Left ventricle myocardium inferior (tissue), 1 donor: ENCODE measurements at regions not wholly inside any gene's neighbourhood (a gene's known extent, or its start where the extent isn't known, plus 50 kb on each side); places are given as distances from the start of the nearest gene placed in this dataset.
A peak's percentile ranks its signal among the peaks of the same experiment; 100 is the strongest.
"Not testable (repeated sequence)": the region's sequence is repeated elsewhere in the genome, so short reads cannot be mapped to it uniquely, and the experiment has no call there.

Source experiments
- DNase-seq: peaks from one replicate; pipeline ENCODE4 v3.0.0-alpha.2; 2020
- H3K27ac ChIP-seq: fragments of 200-600 bp; replicated peaks from 2 replicates; pipeline ENCODE4 v1.8.0; 2021
- H3K27me3 ChIP-seq: fragments of 200-600 bp; 2 replicates; pipeline ENCODE4 v1.8.0; 2021; ENCODE audit warnings: low read depth
- H3K36me3 ChIP-seq: fragments of 200-600 bp; 2 replicates; pipeline ENCODE4 v1.8.0; 2021
- H3K4me1 ChIP-seq: fragments of 200-600 bp; 2 replicates; pipeline ENCODE4 v1.8.0; 2021
- H3K4me3 ChIP-seq: fragments of 200-600 bp; 2 replicates; pipeline ENCODE4 v1.8.0; 2021; ENCODE audit warnings: mild to moderate bottlenecking, moderate library complexity
- H3K9me3 ChIP-seq: fragments of 200-600 bp; replicated peaks from 2 replicates; pipeline ENCODE4 v1.8.0; 2021
- intact Hi-C: fragments of 100-400 bp; cut with micrococcal nuclease; formaldehyde crosslinking; loops from one replicate; pipeline ENCODE4 v1.11.0; 2022
- TF ChIP-seq, protein P1 (sequence below): fragments of 200-600 bp; IDR thresholded peaks from 2 replicates; pipeline ENCODE4 v1.8.0; 2021; ENCODE audit warnings: antibody characterized with exemption, mild to moderate bottlenecking, borderline replicate concordance
- donor health status: DM: no; HTN: yes; CAD: no; lungs with severe emphysema.

DNA sequence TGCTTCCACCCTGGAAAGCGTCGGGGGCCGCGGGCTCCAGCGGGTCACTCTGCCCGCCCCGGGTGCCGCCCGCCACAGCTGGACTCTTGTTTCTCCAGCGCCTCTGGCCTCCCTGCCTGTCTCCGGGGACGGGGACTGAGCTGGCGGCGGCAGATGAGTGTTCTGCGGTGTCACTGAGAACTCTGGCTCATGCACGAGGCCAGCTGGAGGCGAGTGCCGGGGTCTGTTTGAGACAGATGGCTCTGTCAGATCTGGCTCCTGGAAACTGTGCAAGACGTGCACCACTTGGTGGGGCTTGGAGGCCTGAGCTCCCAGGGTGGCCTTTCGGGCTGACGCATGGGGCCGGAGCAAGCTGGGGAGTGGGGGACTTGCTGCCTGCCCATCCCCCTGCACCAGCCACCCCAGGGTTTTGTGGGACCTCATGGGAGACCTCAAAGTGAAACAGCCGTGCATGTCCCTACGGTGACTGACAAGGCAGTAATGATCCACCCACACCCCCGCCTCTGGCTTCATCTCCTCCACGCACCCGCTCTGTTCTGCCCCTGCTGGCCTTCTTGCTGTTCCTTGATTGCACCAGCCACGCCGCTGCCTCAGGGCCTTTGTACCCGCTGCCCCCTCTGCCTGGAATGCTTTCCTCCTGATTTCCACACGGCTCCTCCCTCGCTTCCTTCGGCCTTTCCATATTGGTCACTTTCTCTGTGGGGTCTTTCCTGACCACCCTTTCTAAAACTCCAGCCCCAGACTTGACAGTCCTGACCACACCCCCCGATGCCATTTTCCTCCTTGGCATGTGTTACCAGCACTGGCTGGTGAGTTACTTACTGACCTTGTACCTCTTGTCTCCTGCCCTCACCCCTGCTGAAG is 174.9 kb upstream of the CIBAR2 start:
- intact Hi-C loops, result no loop called here
- peak; percentile 52 for DNase-seq
- no peaks in the 10 kb centered on the region for H3K27me3 ChIP-seq
- TF ChIP-seq, protein P1, sequence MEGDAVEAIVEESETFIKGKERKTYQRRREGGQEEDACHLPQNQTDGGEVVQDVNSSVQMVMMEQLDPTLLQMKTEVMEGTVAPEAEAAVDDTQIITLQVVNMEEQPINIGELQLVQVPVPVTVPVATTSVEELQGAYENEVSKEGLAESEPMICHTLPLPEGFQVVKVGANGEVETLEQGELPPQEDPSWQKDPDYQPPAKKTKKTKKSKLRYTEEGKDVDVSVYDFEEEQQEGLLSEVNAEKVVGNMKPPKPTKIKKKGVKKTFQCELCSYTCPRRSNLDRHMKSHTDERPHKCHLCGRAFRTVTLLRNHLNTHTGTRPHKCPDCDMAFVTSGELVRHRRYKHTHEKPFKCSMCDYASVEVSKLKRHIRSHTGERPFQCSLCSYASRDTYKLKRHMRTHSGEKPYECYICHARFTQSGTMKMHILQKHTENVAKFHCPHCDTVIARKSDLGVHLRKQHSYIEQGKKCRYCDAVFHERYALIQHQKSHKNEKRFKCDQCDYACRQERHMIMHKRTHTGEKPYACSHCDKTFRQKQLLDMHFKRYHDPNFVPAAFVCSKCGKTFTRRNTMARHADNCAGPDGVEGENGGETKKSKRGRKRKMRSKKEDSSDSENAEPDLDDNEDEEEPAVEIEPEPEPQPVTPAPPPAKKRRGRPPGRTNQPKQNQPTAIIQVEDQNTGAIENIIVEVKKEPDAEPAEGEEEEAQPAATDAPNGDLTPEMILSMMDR, result no peak
- H3K4me3 ChIP-seq, result peak overlapping the region; percentile 29
- H3K9me3 ChIP-seq, result no peaks in the 10 kb centered on the region
- H3K36me3 ChIP-seq, result no peaks in the 10 kb centered on the region
- H3K27ac ChIP-seq, result peak overlapping the region; percentile 64
- H3K4me1 ChIP-seq, result peaks cover 37% of the 10 kb centered on the region

GRCh38 chr16:85287815-85288109 is 175.5 kb upstream of the CIBAR2 start:
- H3K36me3 ChIP-seq, DNase-seq, intact Hi-C loops, H3K27me3 ChIP-seq, H3K4me3 ChIP-seq, H3K9me3 ChIP-seq: not testable (repeated sequence)
- Histone ChIP-seq H3K4me1 (peaks cover 37% of the 10 kb centered on the region), H3K27ac (peak overlapping the region; percentile 64)

- TF ChIP-seq, protein P1, result no peak
- no peaks in the 10 kb centered on the region for H3K36me3 ChIP-seq
- DNase-seq, result no peak
- H3K4me3 ChIP-seq, result no peak overlapping the region
- H3K4me1 ChIP-seq, result peaks cover 38% of the 10 kb centered on the region
- no peaks in the 10 kb centered on the region for H3K9me3 ChIP-seq
- H3K27ac ChIP-seq, result no peak overlapping the region
- intact Hi-C loops, result no loop called here
- no peaks in the 10 kb centered on the region for H3K27me3 ChIP-seq
These were observed 176.1 kb upstream of the CIBAR2 start for GRCh38 chr16:85288341-85288868.

- no peaks in the 10 kb centered on the region for H3K27me3 ChIP-seq
- intact Hi-C loops, result no loop called here
- no peak overlapping the region for H3K4me3 ChIP-seq
- no peaks in the 10 kb centered on the region for H3K36me3 ChIP-seq
- H3K27ac ChIP-seq, result no peak overlapping the region
- TF ChIP-seq, protein P1, result no peak
- H3K9me3 ChIP-seq, result no peaks in the 10 kb centered on the region
- DNase-seq, result no peak
- peaks cover 45% of the 10 kb centered on the region for H3K4me1 ChIP-seq
These were observed 176.8 kb upstream of the CIBAR2 start for GRCh38 chr16:85288869-85289660.

DNA sequence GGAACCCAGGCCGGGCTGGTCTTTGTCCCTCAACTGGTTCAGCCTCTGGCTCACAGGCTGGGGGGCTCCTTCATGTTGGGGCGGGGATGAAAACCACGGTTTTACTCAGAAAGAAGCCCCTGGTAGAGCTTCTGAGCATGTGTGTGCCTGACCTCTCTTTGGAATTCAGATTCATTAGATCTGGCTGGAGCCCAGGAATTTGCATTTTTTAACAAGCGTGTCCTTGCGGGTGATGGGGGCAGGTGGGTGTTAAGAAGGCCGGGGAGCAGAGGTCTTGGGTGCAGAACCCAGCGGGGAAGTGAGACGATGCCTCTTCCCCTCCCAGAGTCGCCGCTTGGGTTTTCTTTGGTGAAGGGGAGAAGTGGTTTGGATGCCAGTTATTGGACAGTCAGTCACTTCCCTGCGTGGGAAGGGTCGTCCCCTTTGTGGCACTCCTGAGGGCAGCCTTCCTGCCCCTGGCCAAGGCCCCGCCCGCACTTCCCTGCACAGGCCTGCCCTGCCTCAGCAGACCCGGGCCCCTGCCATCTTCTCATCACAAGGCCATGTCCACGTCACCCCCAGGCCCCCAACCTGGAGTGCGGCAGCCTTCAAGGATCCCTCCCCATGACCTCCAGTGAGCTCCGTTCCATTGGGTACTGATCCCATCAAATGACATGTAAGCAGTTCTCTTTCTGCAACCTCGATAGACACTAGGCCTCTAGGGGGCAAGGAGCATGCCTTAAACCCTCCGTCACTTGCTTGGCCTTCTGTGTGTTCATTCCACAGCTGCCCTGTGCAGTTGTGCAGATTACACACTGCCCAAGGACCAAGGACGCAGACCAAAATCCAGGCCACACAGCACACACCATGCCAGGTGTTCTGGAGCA is 177.7 kb upstream of the CIBAR2 start:
- no peaks in the 10 kb centered on the region for H3K36me3 ChIP-seq
- intact Hi-C loops, result no loop called here
- H3K4me1 ChIP-seq, result peaks cover 46% of the 10 kb centered on the region
- H3K4me3 ChIP-seq, result no peak overlapping the region
- no peak overlapping the region for H3K27ac ChIP-seq
- H3K9me3 ChIP-seq, result no peaks in the 10 kb centered on the region
- DNase-seq, result no peak
- TF ChIP-seq, protein P1, result no peak
- no peaks in the 10 kb centered on the region for H3K27me3 ChIP-seq
